ENCODE measurements at regions not wholly inside any gene's neighbourhood (a gene's known extent, or its start where the extent isn't known, plus 50 kb on each side); places are given as distances from the start of the nearest gene placed in this dataset.

DNA sequence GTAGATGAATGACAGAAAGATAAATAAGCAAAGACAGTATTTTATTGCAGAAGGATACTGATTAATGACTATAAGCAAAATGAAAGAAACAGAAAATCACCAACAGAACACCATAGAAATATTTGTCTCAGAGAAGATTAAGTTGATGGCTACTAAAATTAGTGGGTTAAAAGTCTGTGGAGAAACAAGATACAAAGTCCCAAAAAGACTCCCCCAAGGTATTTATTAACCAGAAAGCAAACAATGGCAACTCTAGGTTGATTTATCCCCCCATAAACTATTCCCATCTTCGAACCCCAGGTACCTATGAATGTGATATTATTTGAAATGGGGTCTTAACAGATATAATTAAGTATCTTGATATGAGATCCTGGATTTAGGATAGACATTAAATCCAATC lies 1104.5 kb upstream of the PHF14 start:
- DNase-seq: no peak
- Histone ChIP-seq H3K9me3 (ENCODE audit: control insufficient read depth, low read depth, low read length) (no peaks in the 10 kb centered on the region), H3K56ac (ENCODE audit: insufficient read length, low read depth, low read length) (no peak overlapping the region), H2BK12ac (ENCODE audit: insufficient read length, low read depth, low read length) (no peak overlapping the region), H3K79me2 (ENCODE audit: insufficient read depth, low read length) (no peaks in the 10 kb centered on the region), H2BK15ac (ENCODE audit: low read depth, low read length) (no peak overlapping the region), H3K14ac (ENCODE audit: insufficient read depth, low read length) (no peak overlapping the region), H3K4ac (ENCODE audit: low read depth, low read length) (no peak overlapping the region), H3K4me1 (ENCODE audit: insufficient read depth, low read length) (no peaks in the 10 kb centered on the region), H4K5ac (ENCODE audit: insufficient read length, low read depth, low read length) (no peak overlapping the region), H3K79me1 (ENCODE audit: insufficient read depth, low read depth, low read length, poor library complexity, severe bottlenecking) (no peaks in the 10 kb centered on the region), H2AK5ac (ENCODE audit: insufficient read length, low read length) (no peak overlapping the region), H3K18ac (ENCODE audit: insufficient read length, low read depth, low read length) (no peak overlapping the region), H2BK120ac (ENCODE audit: low read depth, low read length, poor library complexity, severe bottlenecking) (no peak overlapping the region), H3T11ph (ENCODE audit: low read length) (no peak overlapping the region), H4K20me1 (ENCODE audit: control insufficient read depth, insufficient read depth, insufficient read length) (no peaks in the 10 kb centered on the region), H2BK5ac (ENCODE audit: insufficient read length, low read length) (no peak overlapping the region), H3K23me2 (ENCODE audit: insufficient read length, low read depth, low read length, poor library complexity, severe bottlenecking) (no peaks in the 10 kb centered on the region), H3K23ac (ENCODE audit: insufficient read length, low read depth, low read length) (no peak overlapping the region), H3K9ac (ENCODE audit: extremely low read depth, insufficient read length, low read length) (no peak overlapping the region), H3K27ac (ENCODE audit: insufficient read length, low read depth, low read length) (no peak overlapping the region), H3K4me2 (ENCODE audit: insufficient read depth, insufficient read length, low read length) (no peak overlapping the region), H2AFZ (ENCODE audit: low read length) (no peak overlapping the region), H4K91ac (ENCODE audit: insufficient read length, low read depth, low read length) (no peak overlapping the region), H3K27me3 (ENCODE audit: insufficient read depth, low read length) (no peaks in the 10 kb centered on the region), H4K8ac (replicated peaks; ENCODE audit: insufficient read length, low read depth, low read length) (no peak overlapping the region), H2BK20ac (ENCODE audit: low read depth, low read length, poor library complexity, severe bottlenecking) (no peak overlapping the region)
- Mint-ChIP-seq H3K4me3 (no peak overlapping the region), H3K4me1 (no peaks in the 10 kb centered on the region), H3K27me3 (ENCODE audit: low read depth) (peaks cover 1% of the 10 kb centered on the region; the same call in 1 of the 2 replicates), H3K27ac (no peak overlapping the region), H3K36me3 (ENCODE audit: insufficient read depth in 1 of 3, low read depth in 3 of 3) (peaks cover 0 to 4% (median 3%) of the 10 kb centered on the region in 3 experiments; a peak in 4 of 7 replicates), H3K9me3 (peaks cover 0 to 6% of the 10 kb centered on the region in 2 experiments; a peak in 3 of 5 replicates)
- TF ChIP-seq, protein P1, sequence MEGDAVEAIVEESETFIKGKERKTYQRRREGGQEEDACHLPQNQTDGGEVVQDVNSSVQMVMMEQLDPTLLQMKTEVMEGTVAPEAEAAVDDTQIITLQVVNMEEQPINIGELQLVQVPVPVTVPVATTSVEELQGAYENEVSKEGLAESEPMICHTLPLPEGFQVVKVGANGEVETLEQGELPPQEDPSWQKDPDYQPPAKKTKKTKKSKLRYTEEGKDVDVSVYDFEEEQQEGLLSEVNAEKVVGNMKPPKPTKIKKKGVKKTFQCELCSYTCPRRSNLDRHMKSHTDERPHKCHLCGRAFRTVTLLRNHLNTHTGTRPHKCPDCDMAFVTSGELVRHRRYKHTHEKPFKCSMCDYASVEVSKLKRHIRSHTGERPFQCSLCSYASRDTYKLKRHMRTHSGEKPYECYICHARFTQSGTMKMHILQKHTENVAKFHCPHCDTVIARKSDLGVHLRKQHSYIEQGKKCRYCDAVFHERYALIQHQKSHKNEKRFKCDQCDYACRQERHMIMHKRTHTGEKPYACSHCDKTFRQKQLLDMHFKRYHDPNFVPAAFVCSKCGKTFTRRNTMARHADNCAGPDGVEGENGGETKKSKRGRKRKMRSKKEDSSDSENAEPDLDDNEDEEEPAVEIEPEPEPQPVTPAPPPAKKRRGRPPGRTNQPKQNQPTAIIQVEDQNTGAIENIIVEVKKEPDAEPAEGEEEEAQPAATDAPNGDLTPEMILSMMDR (conservative IDR thresholded peaks at IDR 0.05): no peak
- WGBS (ENCODE audit: extremely low coverage, insufficient read length, low lambda C conversion rate): no CpG with 5 or more reads among the region's 1 CpG

Measured in H9 (cell line).